T1000 (cell line): ENCODE measurements at regions not wholly inside any gene's neighbourhood (a gene's known extent, or its start where the extent isn't known, plus 50 kb on each side); places are given as distances from the start of the nearest gene placed in this dataset.

Experiments
- DNase-seq: peaks from one replicate; lab custom pipeline; 2025; ENCODE audit warnings: mixed read lengths; lab: John Stamatoyannopoulos, UW

DNA sequence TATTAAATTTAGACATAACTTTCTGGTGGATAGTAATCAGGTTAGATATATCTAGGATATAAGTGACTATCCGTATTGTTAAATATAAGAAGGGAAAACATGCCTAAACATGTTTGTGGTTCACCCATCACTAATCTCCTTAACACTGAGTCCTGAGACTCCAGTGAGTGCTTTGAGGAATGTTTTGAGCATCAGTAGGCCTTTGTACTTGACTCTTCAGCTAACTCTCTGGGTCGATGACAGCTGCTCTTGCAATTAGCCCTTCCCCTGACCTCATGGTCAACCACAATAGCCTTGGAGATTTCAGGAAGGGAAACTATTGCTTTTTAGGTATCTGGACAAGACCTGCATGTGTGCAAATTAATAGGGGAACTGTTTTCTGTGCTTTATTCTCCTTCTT is 716.8 kb downstream of the EPHA4 start:
- no peak for DNase-seq

DNA sequence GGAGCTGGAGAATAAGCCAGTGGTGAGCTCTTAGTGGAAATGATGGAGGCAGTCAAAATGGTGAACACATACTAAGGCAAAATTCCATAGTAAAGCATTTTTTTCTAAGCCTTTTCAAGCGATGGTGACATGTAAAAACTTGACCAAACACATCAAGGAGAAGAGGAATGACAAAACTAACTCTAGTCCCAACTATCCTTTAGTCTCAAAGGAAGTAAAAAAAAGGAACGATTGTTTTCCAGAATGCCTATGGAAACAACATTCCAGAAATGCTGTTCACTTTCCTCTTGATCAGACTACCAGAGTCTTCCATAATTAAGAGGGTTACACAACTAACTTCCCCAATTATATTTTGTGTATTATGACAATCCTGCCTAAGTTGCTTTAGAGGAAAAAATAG is 715.6 kb downstream of the EPHA4 start:
- DNase-seq, result no peak

DNA sequence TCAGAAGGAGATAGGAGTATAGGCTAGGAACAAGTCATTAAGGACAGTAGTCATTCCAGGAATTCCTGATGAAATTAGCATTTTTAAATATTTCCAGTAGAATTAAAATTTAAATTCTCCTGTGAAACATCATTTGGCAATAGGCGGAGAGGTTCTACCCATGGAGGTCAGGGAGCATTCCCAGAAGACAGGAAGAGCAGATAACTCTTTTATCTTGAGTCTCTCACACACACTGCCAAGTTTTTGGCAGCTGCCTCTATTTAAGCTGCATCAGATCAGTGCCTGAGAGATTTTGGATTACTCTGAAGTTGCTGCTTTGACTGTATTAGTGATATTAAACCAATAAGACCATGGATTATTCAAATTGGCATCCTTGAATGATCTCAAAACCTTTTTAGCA is 714.7 kb downstream of the EPHA4 start:
- no peak for DNase-seq

- DNase-seq, result no peak
Observed at GRCh38 chr2:220858101-220858500, 714.0 kb downstream of the EPHA4 start.

DNA sequence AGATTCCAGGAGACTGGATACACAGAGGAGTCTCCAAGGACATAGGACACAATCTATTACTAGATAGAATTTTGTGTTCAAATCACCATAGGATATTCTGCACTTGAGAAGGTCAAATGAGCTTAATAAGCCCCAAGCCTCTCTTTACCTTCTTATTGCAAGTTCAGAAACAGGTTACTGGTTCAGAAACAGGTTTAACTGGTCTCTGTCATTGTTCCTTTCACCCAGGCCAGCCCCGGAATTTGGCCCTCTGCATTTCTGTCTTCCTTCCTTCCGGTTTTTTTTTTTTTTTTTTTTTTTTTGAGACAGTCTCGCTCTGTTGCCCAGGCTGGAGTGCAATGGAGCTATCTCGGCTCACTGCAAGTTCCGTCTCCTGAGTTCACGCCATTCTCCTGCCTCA is 700.2 kb downstream of the EPHA4 start:
- no peak for DNase-seq

GRCh38 chr2:220876080-220876824 is 695.9 kb downstream of the EPHA4 start:
- DNase-seq, result no peak

GRCh38 chr2:220877491-220877890 is 694.6 kb downstream of the EPHA4 start:
- no peak for DNase-seq

GRCh38 chr2:220877897-220878296 is 694.2 kb downstream of the EPHA4 start:
- no peak for DNase-seq

GRCh38 chr2:220880623-220881596 is 691.2 kb downstream of the EPHA4 start:
- no peak for DNase-seq

DNA sequence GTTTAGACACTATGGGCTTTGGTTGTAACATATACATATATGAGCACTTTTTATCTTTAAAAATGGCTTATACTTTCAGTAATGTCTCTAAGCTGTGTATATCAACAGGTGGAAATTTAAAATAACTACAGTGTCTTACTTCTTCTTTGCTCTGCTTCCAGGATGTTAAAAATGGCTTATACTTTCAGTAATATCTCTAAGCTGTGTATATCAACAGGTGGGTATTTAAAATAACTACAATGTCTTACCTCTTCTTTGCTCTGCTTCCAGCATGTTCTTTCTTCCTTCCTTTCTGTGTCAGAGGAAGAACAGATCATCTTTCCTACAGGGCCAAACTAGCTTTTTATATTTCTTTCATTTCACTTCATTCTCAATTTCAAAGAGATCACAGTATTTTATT is 689.6 kb downstream of the EPHA4 start:
- DNase-seq, result no peak

GRCh38 chr2:220885593-220885992 is 686.5 kb downstream of the EPHA4 start:
- DNase-seq, result no peak

- DNase-seq, result no peak
Observed at GRCh38 chr2:220887271-220887870, 684.7 kb downstream of the EPHA4 start.

DNA sequence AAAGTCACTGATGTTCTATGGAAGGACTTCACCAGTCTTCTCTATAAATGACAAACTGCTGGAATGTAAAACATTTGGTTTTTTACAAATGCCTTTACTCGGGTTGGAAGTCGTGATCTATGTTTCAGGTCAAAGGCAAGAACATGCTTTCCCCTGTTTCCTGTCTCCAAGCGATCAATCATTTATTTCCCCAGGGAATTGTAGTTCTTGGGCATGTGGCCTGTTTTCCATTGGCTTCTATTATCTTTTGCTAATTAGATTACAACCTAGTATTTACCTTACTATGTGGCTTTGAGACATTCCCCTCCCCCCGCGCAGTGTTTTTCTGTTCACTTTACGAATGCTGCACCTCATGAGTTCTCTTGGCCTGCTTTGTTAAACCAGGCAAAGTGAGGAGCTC is 684.2 kb downstream of the EPHA4 start:
- no peak for DNase-seq

GRCh38 chr2:220890931-220891330 is 681.2 kb downstream of the EPHA4 start:
- DNase-seq, result no peak

GRCh38 chr2:220891405-220891804 is 680.7 kb downstream of the EPHA4 start:
- peak; percentile 28 for DNase-seq

DNA sequence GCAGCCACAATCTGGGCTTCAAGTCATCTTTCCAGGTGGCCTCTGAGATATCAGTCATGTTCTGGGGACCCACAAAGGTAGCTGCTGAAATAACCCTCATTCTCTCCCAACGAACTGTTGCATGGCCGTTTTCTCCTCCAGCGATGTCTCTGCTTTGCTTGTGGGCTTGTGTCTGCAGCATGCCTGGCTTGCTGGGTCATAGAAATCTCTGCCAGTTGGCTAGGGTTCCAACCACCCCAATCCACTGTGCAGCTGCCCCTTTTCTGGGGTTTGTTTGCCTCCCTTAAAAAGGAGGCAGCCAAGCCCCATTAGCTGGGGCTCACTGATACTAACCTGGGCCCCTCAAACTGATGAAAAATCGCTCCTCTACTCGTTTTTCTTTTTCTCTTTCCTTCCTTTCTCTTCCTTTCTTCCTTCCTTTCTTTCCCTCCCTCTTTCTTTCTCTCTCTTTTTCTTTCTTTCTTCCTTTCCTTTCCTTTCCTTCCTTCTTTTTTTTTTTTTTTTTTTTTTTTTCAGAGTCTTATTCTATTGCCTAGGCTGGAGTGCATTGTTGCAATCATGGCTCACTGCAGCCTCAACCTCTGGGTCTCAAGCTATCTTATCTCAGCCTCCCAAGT is 680.0 kb downstream of the EPHA4 start:
- no peak for DNase-seq

- no peak for DNase-seq
Observed at GRCh38 chr2:220893411-220893810, 678.7 kb downstream of the EPHA4 start.

- DNase-seq, result no peak
Observed at GRCh38 chr2:220894069-220894468, 678.0 kb downstream of the EPHA4 start.

DNA sequence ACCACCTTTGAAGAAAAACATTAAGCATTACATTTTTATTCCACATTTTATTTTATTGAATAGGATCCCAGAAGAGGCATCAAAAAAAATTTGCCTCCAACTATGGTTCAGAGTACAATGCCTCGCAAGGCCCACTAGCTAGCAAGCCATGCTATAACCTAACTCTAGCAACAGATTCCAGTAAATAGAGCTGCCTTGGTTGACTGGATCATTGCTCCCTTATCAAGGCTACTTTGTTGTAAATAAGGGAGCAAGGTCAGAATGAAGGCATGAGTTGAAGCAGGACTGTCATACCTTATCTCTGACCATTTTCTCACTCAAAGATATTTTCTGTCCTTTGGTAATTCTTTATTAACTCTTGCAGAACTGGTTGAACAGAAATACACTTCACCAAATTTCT is 672.6 kb downstream of the EPHA4 start:
- DNase-seq, result no peak

- no peak for DNase-seq
Observed at GRCh38 chr2:220904015-220904414, 668.1 kb downstream of the EPHA4 start.

DNA sequence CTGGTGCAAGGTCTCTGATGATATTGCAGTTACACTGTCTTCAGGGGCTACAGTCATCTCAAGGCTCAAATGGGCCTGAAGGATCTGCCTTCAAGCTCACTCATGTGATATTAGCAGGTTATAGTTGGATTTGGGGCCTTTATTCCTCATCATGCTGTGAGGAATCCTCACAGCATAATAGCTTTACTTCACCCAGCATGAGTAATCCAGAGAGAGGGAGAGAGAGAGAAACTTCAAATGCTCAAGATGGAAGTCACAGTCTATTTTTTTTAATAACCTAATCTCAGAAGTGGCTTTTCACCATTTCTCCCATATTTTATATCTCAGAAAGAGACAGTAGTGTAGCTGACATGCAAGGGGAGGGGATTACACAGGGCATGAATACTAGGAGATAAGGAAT is 658.7 kb downstream of the EPHA4 start:
- DNase-seq, result no peak

- no peak for DNase-seq
Observed at GRCh38 chr2:220915092-220915623, 656.9 kb downstream of the EPHA4 start.
